ENCODE measurements at regions not wholly inside any gene's neighbourhood (a gene's known extent, or its start where the extent isn't known, plus 50 kb on each side); places are given as distances from the start of the nearest gene placed in this dataset.

DNA sequence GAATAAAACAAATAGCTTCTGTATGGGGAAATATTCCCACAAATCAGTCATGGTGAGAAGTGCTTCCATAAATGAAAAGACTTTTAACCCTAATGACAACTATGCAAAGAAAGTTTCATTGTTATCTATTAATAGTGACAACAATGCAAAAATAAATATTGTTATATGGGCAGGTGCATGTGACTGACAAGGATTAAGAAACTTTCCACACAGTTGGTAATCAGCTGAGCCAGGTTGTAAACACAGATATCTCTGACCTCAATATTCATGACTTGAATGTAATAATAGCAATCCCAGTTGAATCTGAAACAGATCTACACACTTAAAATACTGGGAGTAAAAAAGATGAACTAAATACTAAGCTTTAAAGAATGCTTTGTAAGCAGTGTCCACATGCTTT, 517.0 kb upstream of the SOX11 start:
- no peak for TF ChIP-seq POLR2A (IDR thresholded peaks at IDR 0.05; ENCODE audit: low read length)
- TF ChIP-seq GATA1 (IDR thresholded peaks at IDR 0.05; ENCODE audit: low read depth, low read length), result no peak
